DOHH2 (cell line): ENCODE measurements at regions not wholly inside any gene's neighbourhood (a gene's known extent, or its start where the extent isn't known, plus 50 kb on each side); places are given as distances from the start of the nearest gene placed in this dataset.

Experiments used
- EZH2phosphoT487 ChIP-seq: fragments of 200-600 bp; sonication (generic); IDR thresholded peaks from 2 replicates; pipeline ENCODE4 v1.6.1; 2017; ENCODE audit warnings: borderline replicate concordance, mild to moderate bottlenecking, antibody characterized with exemption, low read length, moderate library complexity, mixed read lengths
- TF ChIP-seq, protein P1 (sequence below): fragments of 200-600 bp; sonication (generic); IDR thresholded peaks from one replicate; pipeline ENCODE4 v1.5.1; 2014; ENCODE audit warnings: antibody characterized with exemption, mild to moderate bottlenecking, low read depth, low read length; ENCODE audit not compliant: poor library complexity, severe bottlenecking

- TF ChIP-seq, protein P1, sequence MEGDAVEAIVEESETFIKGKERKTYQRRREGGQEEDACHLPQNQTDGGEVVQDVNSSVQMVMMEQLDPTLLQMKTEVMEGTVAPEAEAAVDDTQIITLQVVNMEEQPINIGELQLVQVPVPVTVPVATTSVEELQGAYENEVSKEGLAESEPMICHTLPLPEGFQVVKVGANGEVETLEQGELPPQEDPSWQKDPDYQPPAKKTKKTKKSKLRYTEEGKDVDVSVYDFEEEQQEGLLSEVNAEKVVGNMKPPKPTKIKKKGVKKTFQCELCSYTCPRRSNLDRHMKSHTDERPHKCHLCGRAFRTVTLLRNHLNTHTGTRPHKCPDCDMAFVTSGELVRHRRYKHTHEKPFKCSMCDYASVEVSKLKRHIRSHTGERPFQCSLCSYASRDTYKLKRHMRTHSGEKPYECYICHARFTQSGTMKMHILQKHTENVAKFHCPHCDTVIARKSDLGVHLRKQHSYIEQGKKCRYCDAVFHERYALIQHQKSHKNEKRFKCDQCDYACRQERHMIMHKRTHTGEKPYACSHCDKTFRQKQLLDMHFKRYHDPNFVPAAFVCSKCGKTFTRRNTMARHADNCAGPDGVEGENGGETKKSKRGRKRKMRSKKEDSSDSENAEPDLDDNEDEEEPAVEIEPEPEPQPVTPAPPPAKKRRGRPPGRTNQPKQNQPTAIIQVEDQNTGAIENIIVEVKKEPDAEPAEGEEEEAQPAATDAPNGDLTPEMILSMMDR: no peak
- no peak for TF ChIP-seq EZH2phosphoT487
These were observed 119.2 kb downstream of the RWDD3 start for GRCh38 chr1:95353194-95353593.
